ENCODE measurements at regions not wholly inside any gene's neighbourhood (a gene's known extent, or its start where the extent isn't known, plus 50 kb on each side); places are given as distances from the start of the nearest gene placed in this dataset.
"Not testable (repeated sequence)": the region's sequence is repeated elsewhere in the genome, so short reads cannot be mapped to it uniquely, and the experiment has no call there.

DNA sequence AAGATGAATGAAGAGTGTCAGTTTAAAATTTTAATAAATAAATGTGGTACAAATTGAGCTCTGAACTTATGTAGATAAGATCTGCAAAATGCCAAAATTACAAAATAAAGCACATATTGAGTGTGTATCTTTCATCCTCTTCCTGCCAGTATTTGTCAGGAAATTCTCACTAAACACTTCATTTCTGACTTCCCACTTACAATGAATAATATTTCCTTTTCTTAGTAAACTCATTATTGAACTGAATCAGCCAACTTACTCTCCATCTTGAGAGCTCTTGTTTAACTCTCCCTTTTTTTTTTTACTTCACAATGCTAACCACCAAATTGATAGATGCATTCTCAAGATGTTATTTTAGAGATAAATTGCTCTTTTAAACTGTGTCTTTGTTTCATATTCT is 1230.2 kb downstream of the JRKL start:
- H3K27me3 ChIP-seq = no peaks in the 10 kb centered on the region
- TF ChIP-seq Cebpa-rat (IDR thresholded peaks at IDR 0.05) = no peak

DNA sequence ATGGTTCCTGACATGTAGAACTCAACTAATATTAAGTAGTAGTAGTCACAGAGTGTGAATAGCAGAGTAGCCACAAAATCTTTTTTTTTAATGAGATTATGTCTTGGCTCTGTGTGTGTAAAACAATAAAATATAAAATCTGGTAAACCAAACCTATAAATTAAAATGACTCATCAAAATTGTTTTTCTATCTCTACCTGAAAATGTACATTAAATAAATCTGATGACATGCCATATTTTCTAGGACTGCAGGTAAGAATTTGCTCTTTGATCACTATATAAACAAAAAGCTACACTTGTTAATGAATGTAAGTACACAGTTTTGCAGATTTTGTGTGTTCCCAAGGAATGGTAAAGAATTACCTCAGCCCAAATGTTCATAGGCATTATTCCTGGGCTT is 1231.5 kb downstream of the JRKL start:
- Histone ChIP-seq H3K9ac (no peak overlapping the region), H3K27me3 (no peaks in the 10 kb centered on the region), H3K4me2 (no peak overlapping the region), H3K27ac (no peak overlapping the region), H3K4me3 (no peak overlapping the region), H3K36me3 (no peaks in the 10 kb centered on the region), H3K4me1 (no peaks in the 10 kb centered on the region), H4K20me1 (no peaks in the 10 kb centered on the region), H3K9me3 (no peaks in the 10 kb centered on the region)
- no peak for TF ChIP-seq Cebpa-rat (IDR thresholded peaks at IDR 0.05)

More for the DNA sequence above, 1230.2 kb downstream of the JRKL start:
- Histone ChIP-seq H3K9ac (no peak overlapping the region), H3K4me2 (no peak overlapping the region), H3K9me3 (no peaks in the 10 kb centered on the region), H3K36me3 (no peaks in the 10 kb centered on the region), H3K4me1 (no peaks in the 10 kb centered on the region), H3K27ac (no peak overlapping the region), H4K20me1 (no peaks in the 10 kb centered on the region), H3K4me3 (no peak overlapping the region)

DNA sequence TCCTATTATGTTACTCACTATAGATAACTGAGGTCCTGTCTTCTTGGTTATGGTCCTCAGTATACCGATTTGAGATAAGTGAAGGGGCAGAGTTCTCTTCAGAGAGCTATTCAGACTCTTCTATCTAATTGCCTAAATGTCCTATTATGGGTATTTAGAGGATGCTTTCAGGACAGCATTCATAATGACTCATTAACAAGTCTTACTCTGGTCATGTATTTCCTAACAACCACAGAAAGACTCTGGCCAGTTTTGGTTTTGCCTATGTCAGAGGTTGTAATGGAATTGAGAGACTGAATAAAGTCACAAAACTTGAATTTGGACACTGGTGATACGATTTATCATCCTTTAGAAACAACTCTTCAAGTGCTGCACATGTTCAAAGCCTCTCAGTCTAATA is 1233.0 kb downstream of the JRKL start:
- H3K4me2 ChIP-seq = no peak overlapping the region
- H3K4me3 ChIP-seq = no peak overlapping the region
- no peaks in the 10 kb centered on the region for H3K9me3 ChIP-seq
- H3K27me3 ChIP-seq = no peaks in the 10 kb centered on the region
- TF ChIP-seq Cebpa-rat (IDR thresholded peaks at IDR 0.05) = no peak
- H3K9ac ChIP-seq = no peak overlapping the region
- no peaks in the 10 kb centered on the region for H3K36me3 ChIP-seq
- H3K4me1 ChIP-seq = no peaks in the 10 kb centered on the region
- no peaks in the 10 kb centered on the region for H4K20me1 ChIP-seq
- no peak overlapping the region for H3K27ac ChIP-seq

DNA sequence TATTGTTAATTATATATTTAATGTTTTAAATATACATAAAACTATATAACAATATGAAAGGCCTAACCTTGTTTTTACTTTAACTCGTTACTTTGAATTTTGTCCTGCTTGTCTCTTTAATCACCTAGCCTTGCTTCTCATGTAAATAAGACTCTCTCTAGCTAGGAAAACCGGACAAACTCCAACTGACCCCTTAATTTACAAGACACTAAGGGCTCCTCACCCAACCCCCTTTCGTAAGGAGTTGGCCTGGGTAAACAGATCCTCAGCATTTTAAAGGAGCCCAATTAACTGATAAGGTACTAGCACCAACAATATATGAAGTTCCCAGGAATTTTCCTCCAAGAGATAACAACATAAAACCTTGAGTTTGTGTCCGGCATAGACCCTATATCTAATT is 1246.9 kb downstream of the JRKL start:
- H3K9me3 ChIP-seq, H3K4me1 ChIP-seq, H3K4me3 ChIP-seq, H3K27ac ChIP-seq, H3K9ac ChIP-seq, H3K36me3 ChIP-seq, H4K20me1 ChIP-seq, H3K27me3 ChIP-seq, H3K4me2 ChIP-seq: not testable (repeated sequence)

DNA sequence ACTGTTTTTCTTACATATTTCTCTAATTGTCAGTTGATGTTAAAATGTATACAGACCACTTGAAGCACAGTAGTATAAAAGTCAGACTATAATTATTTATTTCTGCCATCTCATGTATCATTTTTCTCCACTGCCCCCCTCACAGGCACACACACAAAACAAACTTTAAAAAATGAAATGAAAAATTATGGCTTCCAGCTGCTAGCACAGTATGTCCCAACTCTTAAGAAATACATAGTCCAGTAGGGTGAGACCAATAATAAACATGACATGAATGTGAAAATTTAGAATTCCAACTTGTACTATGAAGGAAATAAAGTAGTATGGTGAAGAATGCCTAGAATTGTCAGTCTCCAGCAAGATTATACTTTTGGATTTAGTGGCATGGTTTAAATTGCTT is 1247.9 kb downstream of the JRKL start:
- no peak overlapping the region for H3K9ac ChIP-seq
- H3K9me3 ChIP-seq = no peaks in the 10 kb centered on the region
- no peaks in the 10 kb centered on the region for H3K4me1 ChIP-seq
- no peak for TF ChIP-seq Cebpa-rat (IDR thresholded peaks at IDR 0.05)
- H3K36me3 ChIP-seq = no peaks in the 10 kb centered on the region
- H3K27ac ChIP-seq = no peak overlapping the region
- no peaks in the 10 kb centered on the region for H4K20me1 ChIP-seq
- H3K4me3 ChIP-seq = no peak overlapping the region
- H3K4me2 ChIP-seq = no peak overlapping the region
- no peaks in the 10 kb centered on the region for H3K27me3 ChIP-seq

DNA sequence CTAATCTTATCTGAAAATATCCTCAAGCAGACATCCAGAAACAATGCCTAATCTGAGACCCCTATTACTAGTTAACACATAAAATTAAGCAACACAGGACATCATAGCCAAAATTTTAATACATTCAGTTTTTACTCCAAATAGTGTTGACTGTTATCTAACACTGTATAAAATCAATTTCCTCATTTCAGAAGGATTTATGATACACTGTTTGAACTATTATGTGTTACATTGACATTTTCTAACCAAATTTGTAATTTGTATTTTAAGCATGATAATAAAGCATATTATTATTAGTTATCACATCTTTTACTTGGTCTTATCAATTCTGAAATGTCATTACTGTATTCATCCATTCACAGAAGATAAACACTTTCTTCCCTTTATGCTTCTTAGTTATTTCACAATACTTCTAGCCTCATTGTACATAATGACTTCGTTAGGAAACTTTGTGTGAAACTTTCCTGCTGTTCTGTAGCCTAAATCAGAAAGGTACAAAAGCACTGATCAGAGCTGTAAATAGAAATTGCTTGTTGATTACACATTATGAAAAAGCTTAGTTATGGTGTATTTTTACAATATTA is 1248.9 kb downstream of the JRKL start:
- Histone ChIP-seq H3K27me3 (no peaks in the 10 kb centered on the region), H3K4me1 (no peaks in the 10 kb centered on the region), H3K36me3 (no peaks in the 10 kb centered on the region), H4K20me1 (no peaks in the 10 kb centered on the region), H3K4me2 (no peak overlapping the region), H3K9ac (no peak overlapping the region), H3K27ac (no peak overlapping the region), H3K9me3 (no peaks in the 10 kb centered on the region), H3K4me3 (no peak overlapping the region)
- TF ChIP-seq Cebpa-rat (IDR thresholded peaks at IDR 0.05) = no peak

DNA sequence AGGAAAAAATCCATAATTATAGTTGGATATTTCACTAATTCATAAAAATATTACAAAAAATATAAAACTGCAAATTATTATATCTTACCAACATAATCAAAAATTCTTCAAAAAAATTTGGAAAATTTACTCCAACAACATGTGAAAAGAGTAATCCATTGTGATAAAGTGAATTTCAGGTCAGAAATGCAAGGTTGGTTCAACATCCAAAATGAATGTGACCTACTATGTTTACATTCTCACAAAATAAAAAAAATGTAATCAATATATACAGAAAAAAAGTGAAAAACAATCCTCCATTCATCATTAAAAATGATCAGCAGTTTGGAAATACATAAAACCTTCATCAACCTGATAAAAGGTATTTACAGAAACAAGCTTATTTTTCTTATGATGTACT is 1252.2 kb downstream of the JRKL start:
- H3K9ac ChIP-seq = no peak overlapping the region
- H3K4me1 ChIP-seq = no peaks in the 10 kb centered on the region
- H3K9me3 ChIP-seq = no peaks in the 10 kb centered on the region
- no peak overlapping the region for H3K4me2 ChIP-seq
- H3K27ac ChIP-seq = no peak overlapping the region
- no peak overlapping the region for H3K4me3 ChIP-seq
- no peaks in the 10 kb centered on the region for H3K36me3 ChIP-seq
- no peak for TF ChIP-seq Cebpa-rat (IDR thresholded peaks at IDR 0.05)
- no peaks in the 10 kb centered on the region for H3K27me3 ChIP-seq
- no peaks in the 10 kb centered on the region for H4K20me1 ChIP-seq

DNA sequence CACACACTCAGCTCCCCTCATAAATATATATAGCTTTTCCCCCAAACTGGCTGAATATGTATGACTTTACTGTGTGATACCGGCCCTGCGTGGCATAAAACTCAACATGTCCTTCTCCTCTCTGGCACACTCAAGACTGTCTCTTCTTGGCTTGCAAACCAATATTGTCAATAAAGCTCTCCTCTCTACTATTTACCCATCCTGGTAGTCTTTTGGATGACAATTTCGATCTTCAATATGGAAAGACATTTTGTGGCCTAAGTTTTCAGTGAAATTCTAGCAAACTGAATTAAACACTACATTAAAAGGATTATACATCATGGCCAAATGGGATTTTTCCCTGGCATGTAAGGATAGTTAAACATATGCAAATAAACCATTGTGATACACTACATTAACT is 1255.9 kb downstream of the JRKL start:
- TF ChIP-seq Cebpa-rat (IDR thresholded peaks at IDR 0.05) = no peak
- H4K20me1 ChIP-seq = no peaks in the 10 kb centered on the region
- H3K36me3 ChIP-seq = no peaks in the 10 kb centered on the region
- no peaks in the 10 kb centered on the region for H3K9me3 ChIP-seq
- no peak overlapping the region for H3K9ac ChIP-seq
- no peaks in the 10 kb centered on the region for H3K4me1 ChIP-seq
- H3K4me3 ChIP-seq = no peak overlapping the region
- H3K4me2 ChIP-seq = no peak overlapping the region
- no peaks in the 10 kb centered on the region for H3K27me3 ChIP-seq
- no peak overlapping the region for H3K27ac ChIP-seq

DNA sequence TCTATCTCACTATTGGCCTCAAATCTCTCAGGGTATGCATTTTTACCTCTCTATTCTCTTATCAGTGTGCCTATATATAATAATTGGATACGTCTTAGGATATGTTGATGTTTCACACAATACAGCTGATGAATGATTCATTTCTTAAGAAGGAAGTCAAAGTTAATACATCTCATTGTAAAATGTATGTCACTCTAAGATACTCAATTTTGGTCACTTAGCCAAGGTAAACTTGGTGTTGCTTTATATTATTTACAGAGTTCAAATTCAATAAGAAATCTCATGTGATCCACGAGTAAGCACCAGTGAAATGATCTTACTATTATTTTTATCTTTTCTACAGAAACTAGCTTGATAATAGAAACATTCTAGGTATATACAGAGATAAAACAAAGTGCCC is 1266.5 kb downstream of the JRKL start:
- TF ChIP-seq Cebpa-rat (IDR thresholded peaks at IDR 0.05) = no peak
- Histone ChIP-seq H3K27ac (no peak overlapping the region), H3K36me3 (no peaks in the 10 kb centered on the region), H3K9ac (no peak overlapping the region), H4K20me1 (no peaks in the 10 kb centered on the region), H3K27me3 (no peaks in the 10 kb centered on the region), H3K4me3 (no peak overlapping the region), H3K4me1 (no peaks in the 10 kb centered on the region), H3K9me3 (peaks cover 4% of the 10 kb centered on the region; the same call in 1 of the 2 replicates), H3K4me2 (no peak overlapping the region)

DNA sequence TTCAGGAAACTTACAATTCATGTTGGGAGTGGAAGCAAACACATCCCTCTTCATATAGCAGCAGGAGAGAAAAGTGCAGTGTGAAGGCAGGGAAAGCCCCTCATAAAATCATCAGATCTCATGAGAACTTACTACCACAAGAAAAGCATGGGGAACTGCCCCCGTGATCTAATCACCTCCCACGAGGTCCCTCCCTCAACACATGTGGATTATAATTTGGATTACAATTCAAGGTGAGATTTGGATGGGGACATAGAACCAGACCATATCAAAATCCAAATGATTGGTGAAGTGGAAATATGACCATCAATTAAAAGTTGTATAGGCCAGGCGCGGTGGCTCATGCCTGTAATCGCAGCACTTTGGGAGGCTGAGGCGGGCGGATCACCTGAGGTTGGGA is 1268.0 kb downstream of the JRKL start:
- Histone ChIP-seq H3K9me3 (no peaks in the 10 kb centered on the region), H3K27ac (no peak overlapping the region), H3K9ac (no peak overlapping the region), H4K20me1 (no peaks in the 10 kb centered on the region), H3K4me2 (no peak overlapping the region), H3K4me1 (no peaks in the 10 kb centered on the region), H3K4me3 (no peak overlapping the region), H3K27me3 (no peaks in the 10 kb centered on the region), H3K36me3 (no peaks in the 10 kb centered on the region)
- TF ChIP-seq Cebpa-rat (IDR thresholded peaks at IDR 0.05) = no peak

DNA sequence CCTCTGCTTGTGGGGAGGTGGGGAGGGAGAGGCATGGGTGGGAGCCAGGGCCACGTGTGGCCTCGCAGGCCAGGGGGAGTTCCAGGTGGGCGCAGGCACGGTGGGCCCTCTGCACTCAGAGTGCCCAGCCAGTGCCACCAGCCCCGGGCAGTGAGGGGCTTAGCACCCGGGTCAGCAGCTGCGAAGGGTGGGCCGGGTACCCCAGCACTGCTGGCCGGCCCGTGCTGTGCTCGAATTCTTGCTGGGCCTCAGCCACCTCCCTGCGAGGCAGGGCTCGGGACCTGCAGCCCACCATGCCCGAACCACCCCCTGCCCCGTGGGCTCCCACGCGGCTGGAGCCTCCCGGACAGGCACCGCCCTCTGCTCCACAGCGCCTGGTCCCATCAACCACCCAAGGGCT is 1277.2 kb downstream of the JRKL start:
- Histone ChIP-seq H4K20me1 (no peaks in the 10 kb centered on the region), H3K4me1 (no peaks in the 10 kb centered on the region), H3K36me3 (no peaks in the 10 kb centered on the region), H3K27ac (no peak overlapping the region), H3K9ac (no peak overlapping the region), H3K27me3 (no peaks in the 10 kb centered on the region), H3K4me3 (no peak overlapping the region), H3K4me2 (no peak overlapping the region), H3K9me3 (0 out of 2 replicates have a peak, but pooled peaks cover 11% of the 10 kb centered on the region)
- TF ChIP-seq Cebpa-rat (IDR thresholded peaks at IDR 0.05) = no peak

All from BLaER1 (cell line).